Mesodermal cell (in vitro differentiated cells): ENCODE measurements at regions not wholly inside any gene's neighbourhood (a gene's known extent, or its start where the extent isn't known, plus 50 kb on each side); places are given as distances from the start of the nearest gene placed in this dataset.

Source experiments
- H3K27ac ChIP-seq: 2 replicates; pipeline ENCODE4 v1.7.0; 2013; ENCODE audit warnings: mild to moderate bottlenecking, low read depth, low read length, moderate library complexity; ENCODE audit not compliant: severe bottlenecking
- H3K36me3 ChIP-seq: 2 replicates; pipeline ENCODE4 v1.7.1; 2013; ENCODE audit warnings: mild to moderate bottlenecking, low read length, moderate library complexity; ENCODE audit not compliant: control insufficient read depth, insufficient read depth
- H3K4me1 ChIP-seq: one replicate; pipeline ENCODE4 v1.7.1; 2013; ENCODE audit warnings: mild to moderate bottlenecking, low read length; ENCODE audit not compliant: insufficient read depth, control insufficient read depth, poor library complexity, severe bottlenecking
- H3K4me3 ChIP-seq: 2 replicates; pipeline ENCODE4 v1.7.0; 2013; ENCODE audit warnings: low read length, control low read depth, mild to moderate bottlenecking; ENCODE audit not compliant: insufficient read depth, poor library complexity, severe bottlenecking; ENCODE audit errors: extremely low read depth
- H3K9me3 ChIP-seq: 2 replicates; pipeline ENCODE4 v1.7.1; 2013; ENCODE audit warnings: mild to moderate bottlenecking, low read length, moderate library complexity; ENCODE audit not compliant: control insufficient read depth
- WGBS, 2 experiments: methylation state at CpG; one replicate each; pipeline ENCODE4 v1.1.5; 2013; ENCODE audit warnings: missing lambda C conversion rate in 2 of 2; ENCODE audit not compliant: insufficient coverage in 2 of 2; 5-methylcytosine and 5-hydroxymethylcytosine counted together

GRCh38 chr3:10762611-10763247 lies 53.3 kb upstream of the SLC6A11 start:
- Histone ChIP-seq H3K4me1 (peaks cover 8% of the 10 kb centered on the region), H3K9me3 (no peaks in the 10 kb centered on the region), H3K27ac (no peak overlapping the region), H3K4me3 (no peak overlapping the region), H3K36me3 (no peaks in the 10 kb centered on the region)
- WGBS, 2 experiments = 87 to 89% methylated on average over 8 of the region's 9 CpGs

GRCh38 chr3:10763248-10763620 lies 52.8 kb upstream of the SLC6A11 start:
- H3K4me3 ChIP-seq = no peak overlapping the region
- H3K36me3 ChIP-seq = no peaks in the 10 kb centered on the region
- peaks cover 8% of the 10 kb centered on the region for H3K4me1 ChIP-seq
- H3K27ac ChIP-seq = no peak overlapping the region
- no peaks in the 10 kb centered on the region for H3K9me3 ChIP-seq
- 85 to 88% methylated on average over 7 to 8 of the region's 9 CpGs for WGBS, 2 experiments

- Histone ChIP-seq H3K9me3 (no peaks in the 10 kb centered on the region), H3K27ac (no peak overlapping the region), H3K36me3 (no peaks in the 10 kb centered on the region), H3K4me3 (no peak overlapping the region), H3K4me1 (peaks cover 8% of the 10 kb centered on the region)
- 88% methylated on average over 7 to 8 of the region's 10 CpGs for WGBS, 2 experiments
Measured at GRCh38 chr3:10763817-10764258, 52.2 kb upstream of the SLC6A11 start.

- Histone ChIP-seq H3K4me1 (peaks cover 8% of the 10 kb centered on the region), H3K27ac (no peak overlapping the region), H3K9me3 (no peaks in the 10 kb centered on the region), H3K4me3 (no peak overlapping the region), H3K36me3 (no peaks in the 10 kb centered on the region)
- WGBS, 2 experiments = 74 to 77% methylated on average over 28 to 32 of the region's 32 CpGs
Measured at GRCh38 chr3:10764259-10765051, 51.6 kb upstream of the SLC6A11 start.

- Histone ChIP-seq H3K36me3 (no peaks in the 10 kb centered on the region), H3K27ac (no peak overlapping the region), H3K4me3 (no peak overlapping the region), H3K9me3 (no peaks in the 10 kb centered on the region), H3K4me1 (peaks cover 8% of the 10 kb centered on the region)
- 62 to 93% methylated on average over 3 of the region's 4 CpGs for WGBS, 2 experiments
Measured at GRCh38 chr3:10766049-10766705, 49.9 kb upstream of the SLC6A11 start.
